HepG2 (cell line): ENCODE measurements at regions not wholly inside any gene's neighbourhood (a gene's known extent, or its start where the extent isn't known, plus 50 kb on each side); places are given as distances from the start of the nearest gene placed in this dataset.

ENCODE experiments used
- CEBPB ChIP-seq: IDR thresholded peaks from 2 replicates; pipeline ENCODE4 v1.6.1; 2011; ENCODE audit warnings: low read depth, low read length, improper control_type of control experiment, borderline replicate concordance
- CSRNP2 ChIP-seq: sonication (generic); formaldehyde crosslinking; conservative IDR thresholded peaks from 2 replicates; pipeline ENCODE4 v1.8.0; 2022; ENCODE audit warnings: low read depth, missing genetic modification reagents
- FOXK2 ChIP-seq: fragments of 450-650 bp; IDR thresholded peaks from 2 replicates; pipeline ENCODE4 v1.6.1; 2016
- SNAPC4 ChIP-seq: sonication (generic); formaldehyde crosslinking; IDR thresholded peaks from 2 replicates; pipeline ENCODE4 v1.4.0; 2020; ENCODE audit warnings: mild to moderate bottlenecking, missing genetic modification reagents
- ZEB1 ChIP-seq: IDR thresholded peaks from 2 replicates; pipeline ENCODE4 v1.6.1; 2012; ENCODE audit warnings: mild to moderate bottlenecking, low read depth, inconsistent platforms; ENCODE audit not compliant: insufficient replicate concordance
- ZNF207 ChIP-seq: fragments of 450-650 bp; IDR thresholded peaks from 2 replicates; pipeline ENCODE4 v1.6.1; 2016; ENCODE audit warnings: antibody characterized with exemption, borderline replicate concordance

GRCh38 chrX:4560192-4560591 lies 846.7 kb upstream of the PRKX start:
- TF ChIP-seq ZEB1 (no peak), SNAPC4 (CRISPR knock-in tag) (no peak), ZNF207 (no peak), FOXK2 (no peak), CSRNP2 (CRISPR knock-in tag) (no peak), CEBPB (no peak)
